NCI-H345 treated with DMSO at 0.1 percent for 48 hours (cell line): ENCODE measurements at regions not wholly inside any gene's neighbourhood (a gene's known extent, or its start where the extent isn't known, plus 50 kb on each side); places are given as distances from the start of the nearest gene placed in this dataset.

Experiments used
- DNase-seq: peaks from one replicate; lab custom pipeline; 2025; ENCODE audit not compliant: unreplicated experiment; lab: John Stamatoyannopoulos, UW

- DNase-seq: no peak
Observed at GRCh38 chr11:27968461-27968860, 139.5 kb downstream of the KIF18A start.

- no peak for DNase-seq
Observed at GRCh38 chr11:27965559-27965958, 142.4 kb downstream of the KIF18A start.

GRCh38 chr11:27963370-27963769 is 144.6 kb downstream of the KIF18A start:
- DNase-seq: peak; percentile 41

DNA sequence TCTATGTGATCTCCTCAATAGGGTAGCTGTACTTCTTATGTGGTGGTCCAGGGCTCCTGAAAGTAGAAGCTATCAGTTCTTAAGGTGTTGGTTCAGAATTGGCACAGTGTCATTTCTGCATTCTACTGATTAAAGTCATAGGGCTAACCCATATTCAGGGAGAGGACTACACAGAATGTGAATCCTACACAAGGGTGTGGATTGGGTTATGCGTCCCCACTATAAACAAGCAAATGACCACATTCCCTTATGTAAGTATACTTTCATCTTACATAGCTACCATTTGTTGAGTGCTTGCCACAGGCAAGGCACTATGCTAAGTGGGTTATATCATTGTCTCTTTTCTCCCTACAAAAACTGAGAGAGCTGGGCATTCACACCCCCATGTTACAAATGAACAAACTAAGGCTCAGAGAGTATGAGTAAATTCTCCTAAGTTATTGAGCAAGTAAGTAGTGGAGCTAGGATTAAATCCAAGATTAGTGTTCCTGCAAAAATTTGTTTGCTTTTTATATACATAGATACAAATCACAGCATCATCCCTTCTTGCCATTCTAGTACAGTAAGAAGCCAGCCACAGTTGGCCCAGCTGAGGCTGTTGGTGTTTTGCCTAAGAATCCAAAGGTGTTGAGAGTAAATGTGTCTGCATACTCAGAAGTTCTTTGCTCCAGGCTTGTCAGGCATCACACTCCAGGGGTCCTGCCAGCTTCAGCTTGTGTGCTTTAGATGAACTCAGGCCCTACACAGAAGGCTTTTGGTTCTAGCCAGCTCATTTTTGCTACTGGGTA is 157.8 kb downstream of the KIF18A start:
- no peak for DNase-seq

DNA sequence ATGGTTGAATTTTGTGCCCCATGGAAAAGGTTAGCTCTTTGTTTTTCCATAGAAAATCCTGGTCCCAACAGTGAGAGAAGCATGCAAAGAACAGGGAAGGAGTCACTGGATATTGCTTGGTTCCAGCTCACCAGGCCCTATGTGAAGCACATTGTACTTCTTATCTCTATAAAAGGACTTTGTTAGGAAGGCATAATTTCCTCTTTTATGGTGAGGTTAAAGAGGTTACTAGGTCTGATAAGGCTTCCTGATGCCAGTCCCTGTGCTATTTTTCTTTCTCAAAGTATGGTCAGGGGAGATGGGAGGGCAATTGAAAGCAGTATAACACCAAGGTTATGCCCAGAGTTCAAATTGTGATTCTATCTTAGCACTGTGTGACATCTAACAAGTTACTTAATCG is 162.6 kb downstream of the KIF18A start:
- DNase-seq: no peak

- DNase-seq: no peak
Observed at GRCh38 chr11:27938011-27938410, 169.9 kb downstream of the KIF18A start.

GRCh38 chr11:27934830-27935145 is 173.2 kb downstream of the KIF18A start:
- DNase-seq: no peak

DNA sequence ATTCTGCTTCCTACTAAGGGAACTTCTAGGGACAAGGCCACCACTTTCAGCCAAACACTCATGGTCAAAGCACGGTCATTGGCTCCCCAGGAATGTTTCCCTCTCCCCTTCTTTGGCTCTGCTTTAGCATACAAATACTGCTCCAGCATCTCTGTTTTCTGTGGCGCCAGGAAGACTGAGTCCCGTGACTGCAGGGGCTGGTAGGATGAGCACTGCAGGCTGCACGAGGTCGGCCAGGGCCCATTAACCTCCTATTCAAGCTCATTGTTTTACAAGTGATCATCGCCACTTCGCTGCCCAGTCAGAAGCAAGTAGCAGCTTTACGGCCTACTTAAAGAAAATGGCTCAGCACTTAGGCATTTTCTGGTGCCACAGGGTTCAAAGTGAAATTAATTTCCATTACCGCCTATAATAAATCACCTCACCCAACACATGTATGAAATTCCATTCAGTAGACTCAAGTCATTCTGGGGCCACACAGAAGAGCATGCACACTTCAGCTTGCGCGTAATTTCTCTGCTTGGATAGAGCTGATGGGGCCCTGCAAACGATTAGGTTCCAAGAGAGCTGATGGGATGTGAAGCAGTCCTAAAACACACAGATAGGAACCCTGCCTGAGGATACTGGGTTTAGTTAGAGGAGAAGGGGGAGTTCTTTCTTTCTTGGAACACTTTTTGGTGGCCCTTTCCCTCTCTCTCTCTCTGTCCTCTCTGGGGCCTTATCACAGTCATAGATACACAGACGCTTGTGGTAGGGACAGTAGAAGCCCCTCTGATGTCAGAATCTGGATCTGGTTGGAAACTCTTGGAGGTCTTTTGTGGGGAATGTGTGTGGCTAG is 173.7 kb downstream of the KIF18A start:
- no peak for DNase-seq

DNA sequence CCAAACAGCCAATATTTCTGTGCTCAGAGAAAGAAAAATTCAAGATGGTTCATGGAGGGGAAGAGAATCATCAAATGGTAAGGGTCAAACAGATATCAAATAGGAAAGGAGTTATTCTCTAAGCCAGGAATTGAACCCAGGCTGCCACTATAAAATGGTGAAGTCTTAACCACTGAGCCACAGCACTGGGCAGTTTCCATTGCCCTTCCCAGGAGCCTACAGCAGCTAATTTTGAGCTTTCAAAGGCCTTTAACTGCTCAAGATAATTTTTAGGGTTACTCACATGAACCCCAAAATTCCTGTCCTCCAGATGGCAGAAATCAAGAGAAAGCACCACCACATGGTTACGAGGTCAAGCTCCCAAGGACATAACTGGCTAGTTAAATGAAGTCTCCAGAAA is 176.2 kb downstream of the KIF18A start:
- no peak for DNase-seq

DNA sequence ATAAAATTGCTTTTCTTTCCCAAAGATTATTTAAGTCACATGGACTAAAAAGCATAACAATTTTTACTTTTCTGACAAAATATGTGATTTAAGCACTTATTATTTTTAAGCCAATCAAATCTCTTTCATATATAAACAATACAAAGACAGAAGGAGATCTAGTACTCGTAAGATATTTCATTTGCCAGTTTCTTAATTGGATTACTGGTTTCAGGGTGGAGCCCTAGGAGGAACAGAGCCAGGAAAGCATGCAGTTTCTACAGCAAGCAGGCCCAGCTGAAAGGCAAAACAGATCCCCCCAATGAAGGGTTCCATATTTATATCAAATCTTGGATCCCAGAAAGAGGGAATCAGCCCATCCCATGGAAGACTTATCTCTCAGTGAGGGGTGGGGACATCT is 177.0 kb downstream of the KIF18A start:
- no peak for DNase-seq

GRCh38 chr11:27928809-27929208 is 179.1 kb downstream of the KIF18A start:
- DNase-seq: no peak

DNA sequence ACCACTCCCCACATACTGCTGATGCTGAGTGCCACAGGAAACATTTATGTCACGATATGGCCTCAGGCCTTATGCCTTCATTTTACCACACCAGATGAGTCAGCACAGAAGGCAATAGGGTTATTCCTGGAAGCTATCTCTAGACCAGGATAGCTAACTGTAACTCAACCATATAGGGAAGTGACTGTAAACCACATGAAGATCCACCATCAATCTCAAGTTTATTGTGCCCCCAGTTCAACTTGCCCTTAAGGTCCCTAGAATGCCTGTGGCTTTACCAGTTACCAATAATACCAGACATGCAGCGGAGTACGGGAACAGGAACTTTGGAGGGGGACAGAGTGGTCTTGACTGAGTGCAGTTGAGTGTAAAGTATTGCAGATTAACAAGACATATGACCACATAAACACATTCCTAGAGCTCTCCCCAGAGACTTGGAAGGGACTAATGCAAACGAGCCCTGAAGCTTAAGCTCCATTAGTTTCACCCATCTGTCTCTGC is 180.9 kb downstream of the KIF18A start:
- DNase-seq: no peak

DNA sequence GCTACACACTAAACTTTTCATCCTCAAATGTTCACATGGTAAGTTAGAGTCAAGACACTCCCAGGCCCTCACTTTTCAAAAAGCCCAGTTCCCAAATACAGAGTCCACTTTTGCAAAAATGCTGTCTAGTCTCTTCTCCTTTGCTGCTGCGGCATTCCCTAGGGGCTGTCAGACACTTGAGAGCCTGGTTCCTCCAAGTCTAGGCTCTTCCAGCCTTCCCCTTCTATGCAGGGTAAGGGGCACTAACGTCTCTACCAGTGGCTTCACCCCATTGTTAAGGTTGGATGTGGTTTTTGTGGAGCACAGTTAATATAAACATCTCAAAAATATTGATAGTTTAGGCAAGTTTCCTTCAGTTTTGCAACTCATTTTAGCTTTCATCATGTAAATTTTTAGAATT is 181.5 kb downstream of the KIF18A start:
- DNase-seq: no peak

DNA sequence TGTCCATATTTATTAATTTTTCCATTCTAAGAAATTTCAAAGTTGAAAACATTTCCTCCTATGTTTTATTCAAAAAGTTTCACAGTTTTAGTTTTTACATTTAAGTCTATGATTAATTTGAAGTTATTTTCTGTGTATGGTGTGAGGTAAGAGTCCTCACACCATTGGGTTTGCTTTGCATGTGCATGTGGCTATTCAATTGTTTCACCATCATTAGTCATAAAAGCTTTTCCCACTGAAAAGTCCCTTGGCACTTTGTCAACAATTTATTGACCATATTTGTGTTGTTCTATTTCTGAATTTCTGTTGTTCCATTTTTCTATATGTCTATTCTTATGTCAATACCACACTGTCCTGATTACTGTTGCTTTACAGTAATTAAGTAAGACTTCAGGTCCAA is 186.5 kb downstream of the KIF18A start:
- DNase-seq: no peak

DNA sequence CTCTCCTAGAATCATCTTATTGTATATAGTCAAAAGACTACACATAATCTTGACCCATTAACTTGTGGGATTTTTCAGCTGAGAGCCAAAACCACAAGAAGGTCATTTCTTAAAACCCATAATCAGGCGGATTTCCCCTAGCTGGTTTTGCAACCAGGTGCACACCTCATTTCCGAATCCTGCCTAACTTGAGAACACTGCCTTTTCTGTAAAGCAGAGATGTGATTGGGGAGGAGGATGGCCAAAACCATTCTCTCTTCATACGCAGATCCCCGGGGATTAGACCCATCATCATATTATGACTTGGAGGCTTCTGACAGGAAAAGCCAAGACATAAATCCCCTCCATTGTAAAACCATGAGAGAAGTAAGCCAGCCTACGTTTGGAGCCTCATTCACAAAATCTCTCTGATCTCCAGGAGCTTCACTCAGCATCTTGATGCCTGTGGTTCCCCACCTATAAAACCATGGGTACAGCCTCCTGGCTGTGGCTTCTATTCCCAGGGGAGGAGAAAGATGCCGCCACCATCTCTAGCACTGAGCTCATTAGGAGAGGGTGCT is 191.3 kb downstream of the KIF18A start:
- no peak for DNase-seq

DNA sequence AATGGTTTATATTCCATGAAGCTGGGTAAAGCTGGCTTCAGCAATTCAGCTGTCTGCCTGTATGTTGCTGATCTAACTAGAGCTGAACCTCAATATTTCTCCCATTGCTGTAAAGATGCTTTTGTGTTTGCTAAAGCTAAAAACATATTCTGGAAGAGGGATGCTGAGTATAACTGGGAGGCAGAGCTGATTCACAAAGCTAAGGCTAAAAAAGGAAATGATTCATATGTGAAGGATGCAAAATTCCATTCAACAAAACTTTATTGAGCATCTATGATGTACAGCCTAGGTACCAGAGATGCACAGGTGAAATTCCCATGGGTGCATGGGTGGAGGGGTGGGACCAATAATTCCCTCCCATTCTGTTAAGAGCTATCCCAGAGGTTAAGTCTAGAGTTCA is 193.9 kb downstream of the KIF18A start:
- DNase-seq: no peak

DNA sequence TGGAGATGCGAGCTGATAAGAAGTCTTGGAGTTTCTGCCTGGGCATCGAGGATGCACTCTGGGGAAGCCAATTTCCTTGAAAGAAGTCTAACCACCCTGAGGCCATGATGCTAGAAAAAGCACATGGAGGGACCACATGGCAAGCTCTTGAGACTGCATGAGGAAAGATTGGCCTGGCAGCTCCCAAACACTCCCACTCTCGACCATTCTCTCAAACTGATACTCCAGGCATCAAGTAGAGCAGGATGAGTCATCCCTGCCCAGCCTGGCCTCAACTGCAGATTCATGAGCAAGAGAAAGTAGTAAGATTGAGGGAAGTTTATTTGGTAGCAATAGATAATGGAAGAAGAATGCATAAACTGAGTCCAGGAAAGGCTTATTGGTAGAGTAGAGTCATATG is 194.3 kb downstream of the KIF18A start:
- DNase-seq: no peak

GRCh38 chr11:27912916-27913315 is 195.0 kb downstream of the KIF18A start:
- DNase-seq: no peak

- no peak for DNase-seq
Observed at GRCh38 chr11:27910186-27910931, 197.6 kb downstream of the KIF18A start.

DNA sequence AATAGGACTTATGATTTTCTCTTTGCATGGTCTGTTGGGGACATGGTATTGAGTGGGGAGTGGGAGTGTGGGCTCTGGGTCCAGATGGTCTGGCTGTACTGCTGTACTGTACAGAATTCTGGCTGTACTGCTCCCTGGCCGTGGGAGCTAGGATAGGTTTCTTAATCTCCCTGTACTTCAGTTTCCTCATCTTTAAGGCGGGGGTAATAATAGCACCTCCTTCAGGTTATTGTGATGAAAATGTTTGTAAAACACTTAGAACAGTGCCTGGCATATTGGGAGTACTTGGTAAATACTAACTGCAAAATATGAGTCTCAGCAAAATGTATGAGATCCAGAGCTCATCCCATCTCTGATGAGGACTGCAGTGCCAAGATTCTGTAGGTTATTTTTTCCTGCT is 198.6 kb downstream of the KIF18A start:
- no peak for DNase-seq

DNA sequence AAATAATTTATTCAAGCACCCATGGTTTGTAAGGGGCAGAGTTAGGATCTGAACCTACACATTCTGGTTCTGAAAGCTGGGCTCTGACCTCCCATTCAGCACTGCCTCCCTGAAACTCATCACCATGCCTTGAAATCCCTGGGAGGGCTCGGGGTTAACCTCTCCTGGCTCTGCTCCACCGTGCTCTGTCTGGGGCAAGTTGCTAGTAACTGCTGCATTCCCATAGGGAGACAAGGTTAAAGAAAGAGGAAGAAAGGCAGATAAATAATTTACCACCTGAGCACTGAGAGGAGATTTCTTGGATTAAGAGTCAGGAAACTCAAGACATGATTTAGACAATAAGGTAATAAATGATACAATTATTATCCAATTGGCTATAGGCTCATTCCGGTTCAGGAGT is 199.3 kb downstream of the KIF18A start:
- DNase-seq: no peak
